Endothelial cell of umbilical vein (primary cell): ENCODE measurements at regions not wholly inside any gene's neighbourhood (a gene's known extent, or its start where the extent isn't known, plus 50 kb on each side); places are given as distances from the start of the nearest gene placed in this dataset.

Source experiments
- BruUV-seq: library from RNA; stranded (reverse); fragments of 400-500 nt; replicated peaks from 2 replicates; lab custom pipeline; 2021; lab: Mats Ljungman, UMichigan
- CTCF ChIA-PET: fragments of 300-600, 350-600 bp; sonication (Branson Sonifier 250); formaldehyde crosslinking; loops from one replicate; lab custom pipeline; 2021; ENCODE audit warnings: antibody characterized with exemption, inconsistent platforms; lab: Charles Lee
- POLR2A ChIA-PET: fragments of 300-600, 350-600 bp; sonication (Branson Sonifier 250); formaldehyde crosslinking; loops from one replicate; lab custom pipeline; 2021; ENCODE audit warnings: antibody characterized with exemption, inconsistent platforms; lab: Charles Lee
- DNase-seq: peaks from one replicate; pipeline ENCODE4 v3.0.0-alpha.2; 2011; ENCODE audit warnings: low read depth, low spot score
- FAIRE-seq: peaks from 2 replicates; lab custom pipeline; 2011; peaks lifted over from hg19 to GRCh38; lab: Jason Lieb, UNC
- H2AFZ ChIP-seq: 2 replicates; pipeline ENCODE4 v1.6.0; 2012; ENCODE audit warnings: low read depth, low read length, control low read depth, inconsistent platforms
- H3K27ac ChIP-seq: 2 replicates; pipeline ENCODE4 v1.5.1; 2011; ENCODE audit warnings: low read depth, mild to moderate bottlenecking, control low read depth, low read length, moderate library complexity; ENCODE audit not compliant: insufficient read depth
- H3K27me3 ChIP-seq, 2 experiments: 2 replicates each; pipeline versions ENCODE4 v1.6.0 to v1.6.1; 2011; ENCODE audit warnings: low read length in 2 of 2, mixed read lengths in 1 of 2; ENCODE audit not compliant: control insufficient read depth in 2 of 2, insufficient read depth in 2 of 2
- H3K36me3 ChIP-seq, 2 experiments: 2 replicates in 1 of 2; 3 replicates in 1 of 2; pipeline ENCODE4 v1.5.1; 2011; ENCODE audit warnings: low read length in 2 of 2, mild to moderate bottlenecking in 1 of 2, moderate library complexity in 1 of 2; ENCODE audit not compliant: control insufficient read depth in 2 of 2, insufficient read depth in 2 of 2; ENCODE audit errors: extremely low read depth in 1 of 2
- H3K4me1 ChIP-seq: 3 replicates; pipeline ENCODE4 v1.5.1; 2011; ENCODE audit warnings: mild to moderate bottlenecking, low read length; ENCODE audit not compliant: control insufficient read depth, insufficient read depth; ENCODE audit errors: extremely low read depth
- H3K4me2 ChIP-seq: 2 replicates; pipeline ENCODE4 v1.6.1; 2011; ENCODE audit warnings: low read length, control low read depth, mixed read lengths; ENCODE audit not compliant: insufficient read depth
- H3K4me3 ChIP-seq, 3 experiments: fragments of 200-600 bp in 1 of 3; sonication (generic), shearing (Covaris generic) in 1 of 3; replicated peaks in 1 of 3; 2 replicates each; pipeline ENCODE4 v1.5.1; 2011 to 2016; ENCODE audit warnings: control low read depth in 3 of 3, low read length in 3 of 3, mild to moderate bottlenecking in 2 of 3, inconsistent platforms in 1 of 3, low read depth in 1 of 3, moderate library complexity in 1 of 3; ENCODE audit not compliant: insufficient read depth in 1 of 3
- H3K79me2 ChIP-seq: 2 replicates; pipeline ENCODE4 v1.6.0; 2012; ENCODE audit warnings: low read length, inconsistent platforms; ENCODE audit not compliant: control insufficient read depth, insufficient read depth
- H3K9ac ChIP-seq: replicated peaks from 2 replicates; pipeline ENCODE3; 2011; ENCODE audit warnings: low read length, control low read depth; ENCODE audit not compliant: insufficient read depth; ENCODE audit errors: extremely low read depth
- H3K9me1 ChIP-seq: replicated peaks from 3 replicates; pipeline ENCODE4 v1.6.0; 2011; ENCODE audit warnings: mild to moderate bottlenecking, low read length; ENCODE audit not compliant: control insufficient read depth, insufficient read depth; ENCODE audit errors: extremely low read depth
- H3K9me3 ChIP-seq: replicated peaks from 2 replicates; pipeline ENCODE4 v1.5.1; 2012; ENCODE audit warnings: low read length, inconsistent platforms; ENCODE audit not compliant: control insufficient read depth, insufficient read depth
- H4K20me1 ChIP-seq: replicated peaks from 2 replicates; pipeline ENCODE3; 2011; ENCODE audit warnings: mild to moderate bottlenecking, low read length; ENCODE audit not compliant: control insufficient read depth, insufficient read depth; ENCODE audit errors: extremely low read depth
- EZH2 ChIP-seq: IDR thresholded peaks from 2 replicates; pipeline ENCODE4 v1.6.1; 2012; ENCODE audit warnings: borderline replicate concordance, low read depth, mild to moderate bottlenecking, moderate library complexity, low read length, inconsistent platforms; ENCODE audit not compliant: severe bottlenecking
- FOS ChIP-seq: IDR thresholded peaks from 2 replicates; pipeline ENCODE4 v1.6.1; 2011; ENCODE audit warnings: mild to moderate bottlenecking, low read length, moderate library complexity, borderline replicate concordance; ENCODE audit not compliant: insufficient read depth
- GATA2 ChIP-seq: IDR thresholded peaks from 2 replicates; pipeline ENCODE4 v1.7.0; 2011; ENCODE audit warnings: low read depth, mild to moderate bottlenecking, moderate library complexity, mixed read lengths, low read length; ENCODE audit not compliant: insufficient read length, insufficient read depth
- JUN ChIP-seq: IDR thresholded peaks from 2 replicates; pipeline ENCODE4 v1.6.1; 2011; ENCODE audit warnings: borderline replicate concordance, low read depth; ENCODE audit not compliant: insufficient read length, insufficient read depth
- MYC ChIP-seq: IDR thresholded peaks from one replicate; pipeline ENCODE4 v1.6.1; 2011; ENCODE audit warnings: mild to moderate bottlenecking, low read depth, low read length
- POLR2A ChIP-seq: IDR thresholded peaks from 2 replicates; pipeline ENCODE4 v1.6.1; 2012; ENCODE audit warnings: low read depth, mild to moderate bottlenecking, control low read depth, low read length
- POLR2AphosphoS5 ChIP-seq: IDR thresholded peaks from 2 replicates; pipeline ENCODE4 v1.6.1; 2012; ENCODE audit warnings: low read depth, mild to moderate bottlenecking, control low read depth, low read length, moderate library complexity; ENCODE audit not compliant: insufficient read depth
- dilution Hi-C: fragments of 300-500 bp; cut with MboI; formaldehyde crosslinking; loops from one replicate; pipeline ENCODE4 v1.15.0; 2019; ENCODE audit warnings: low sequenced_read_pairs; ENCODE audit not compliant: extremely low pct_ligation_motif_present
- intact Hi-C: fragments of 100-400 bp; cut with micrococcal nuclease; formaldehyde crosslinking; loops from one replicate; pipeline ENCODE4 v1.10.0; 2022
- TF ChIP-seq, protein P1 (sequence below), 2 donors: IDR thresholded peaks; 1 replicate in 1 of 2; 2 replicates in 1 of 2; pipeline ENCODE4 v1.5.1; 2011; ENCODE audit warnings: low read length in 2 of 2, mild to moderate bottlenecking in 2 of 2, moderate library complexity in 2 of 2, control low read depth in 1 of 2, inconsistent platforms in 1 of 2, low read depth in 1 of 2; ENCODE audit not compliant: insufficient read depth in 1 of 2; ENCODE audit errors: extremely low read depth in 1 of 2
- TF ChIP-seq, protein P2 (sequence below): IDR thresholded peaks from 2 replicates; pipeline ENCODE4 v1.6.1; 2011; ENCODE audit not compliant: insufficient read depth, insufficient read length

- Histone ChIP-seq H3K9me3 (no peaks in the 10 kb centered on the region), H3K4me3 (no peak overlapping the region), H3K4me1 (no peaks in the 10 kb centered on the region), H3K9me1 (no peaks in the 10 kb centered on the region), H3K79me2 (no peaks in the 10 kb centered on the region), H3K4me2 (no peak overlapping the region), H3K27me3 (no peaks in the 10 kb centered on the region), H3K27ac (no peak overlapping the region), H4K20me1 (no peaks in the 10 kb centered on the region), H3K36me3 (no peaks in the 10 kb centered on the region), H3K9ac (no peak overlapping the region), H2AFZ (no peak overlapping the region)
- ChIA-PET POLR2A (no interaction called here), CTCF (interaction anchor here (1.5 kb wide), 1 partner anchor 13 kb away, joined by 4 read pairs; no protein-coding TSS in a partner anchor)
- dilution Hi-C loops (no loop called here), intact Hi-C loops (no loop called here)
- DNase-seq (no peak), FAIRE-seq (no peak)
- TF ChIP-seq GATA2: no peak
- TF ChIP-seq, protein P1, sequence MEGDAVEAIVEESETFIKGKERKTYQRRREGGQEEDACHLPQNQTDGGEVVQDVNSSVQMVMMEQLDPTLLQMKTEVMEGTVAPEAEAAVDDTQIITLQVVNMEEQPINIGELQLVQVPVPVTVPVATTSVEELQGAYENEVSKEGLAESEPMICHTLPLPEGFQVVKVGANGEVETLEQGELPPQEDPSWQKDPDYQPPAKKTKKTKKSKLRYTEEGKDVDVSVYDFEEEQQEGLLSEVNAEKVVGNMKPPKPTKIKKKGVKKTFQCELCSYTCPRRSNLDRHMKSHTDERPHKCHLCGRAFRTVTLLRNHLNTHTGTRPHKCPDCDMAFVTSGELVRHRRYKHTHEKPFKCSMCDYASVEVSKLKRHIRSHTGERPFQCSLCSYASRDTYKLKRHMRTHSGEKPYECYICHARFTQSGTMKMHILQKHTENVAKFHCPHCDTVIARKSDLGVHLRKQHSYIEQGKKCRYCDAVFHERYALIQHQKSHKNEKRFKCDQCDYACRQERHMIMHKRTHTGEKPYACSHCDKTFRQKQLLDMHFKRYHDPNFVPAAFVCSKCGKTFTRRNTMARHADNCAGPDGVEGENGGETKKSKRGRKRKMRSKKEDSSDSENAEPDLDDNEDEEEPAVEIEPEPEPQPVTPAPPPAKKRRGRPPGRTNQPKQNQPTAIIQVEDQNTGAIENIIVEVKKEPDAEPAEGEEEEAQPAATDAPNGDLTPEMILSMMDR (IDR thresholded peaks at IDR 0.05; ENCODE audit: extremely low read depth in 1 of 2, insufficient read depth in 1 of 2, low read depth in 1 of 2, low read length in 2 of 2): no peak
- no peak for TF ChIP-seq FOS
- TF ChIP-seq, protein P2, sequence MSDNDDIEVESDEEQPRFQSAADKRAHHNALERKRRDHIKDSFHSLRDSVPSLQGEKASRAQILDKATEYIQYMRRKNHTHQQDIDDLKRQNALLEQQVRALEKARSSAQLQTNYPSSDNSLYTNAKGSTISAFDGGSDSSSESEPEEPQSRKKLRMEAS: no peak
- no peak for TF ChIP-seq MYC
- TF ChIP-seq JUN: no peak
- TF ChIP-seq EZH2: no peak
- TF ChIP-seq POLR2A: no peak
- TF ChIP-seq POLR2AphosphoS5: no peak
- BruUV-seq: no TSS peak
Measured at GRCh38 chr2:15720561-15721307, 129.1 kb downstream of the DDX1 start.
